ENCODE measurements at regions not wholly inside any gene's neighbourhood (a gene's known extent, or its start where the extent isn't known, plus 50 kb on each side); places are given as distances from the start of the nearest gene placed in this dataset.

DNA sequence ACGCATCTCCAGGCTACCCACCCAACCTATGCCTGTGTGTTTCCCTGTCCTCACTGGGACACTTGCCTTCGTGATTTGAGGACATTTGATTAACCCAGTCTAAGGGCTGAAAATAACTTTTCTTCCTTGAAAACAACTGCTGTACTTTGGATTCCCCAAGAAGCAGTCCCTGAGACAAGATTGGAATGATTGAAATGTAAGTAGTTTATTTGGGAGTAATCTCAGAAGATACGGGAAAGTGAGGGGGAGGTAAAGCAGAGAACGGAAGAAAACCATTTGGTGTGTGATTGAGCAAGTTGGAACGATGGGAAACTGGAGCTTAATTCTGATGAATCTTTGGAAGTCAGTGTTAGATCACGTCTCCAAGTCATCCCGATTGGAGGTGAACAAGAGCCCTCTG lies 143.8 kb upstream of the LMCD1 start:
- H3K4me3 Mint-ChIP-seq, result peak overlapping the region in 1 of 2 donors; percentile 58
- peaks cover 21% of the 10 kb centered on the region for H3K4me1 Mint-ChIP-seq (ENCODE audit: low read depth)
- H3K9me3 Mint-ChIP-seq, result peaks cover 15 to 23% of the 10 kb centered on the region in 2 donors
- DNase-seq, result no peak
- ATAC-seq (replicated peaks in 1 of 2), result no peak
- peak overlapping the region; percentile 43 for H3K27ac Mint-ChIP-seq
- H3K36me3 Mint-ChIP-seq (ENCODE audit: insufficient read depth in 2 of 2), result peaks cover 11 to 21% of the 10 kb centered on the region in 2 donors
- H3K27me3 Mint-ChIP-seq (ENCODE audit: low read depth), result no peaks in the 10 kb centered on the region

DNA sequence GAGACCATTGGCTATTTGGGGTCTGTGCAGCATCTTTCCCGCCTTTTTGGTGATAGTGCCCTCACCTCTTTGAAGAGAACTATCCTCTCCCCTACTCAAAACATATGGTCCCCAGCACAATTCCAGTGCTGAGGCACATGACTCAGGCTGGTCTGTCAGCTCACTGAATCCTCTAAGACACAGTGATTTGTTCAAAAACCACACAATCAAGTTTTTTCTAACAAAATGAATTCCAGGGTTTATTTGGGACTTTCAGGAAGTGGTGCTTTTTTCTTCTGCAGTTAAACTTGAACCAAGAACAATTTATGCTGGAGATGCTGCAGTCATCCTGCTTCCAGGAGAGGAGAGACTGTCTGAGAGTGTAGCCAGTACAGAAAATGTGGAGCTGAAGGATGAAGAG lies 142.5 kb upstream of the LMCD1 start:
- Mint-ChIP-seq H3K36me3 (ENCODE audit: insufficient read depth in 2 of 2) (peaks cover 11 to 20% of the 10 kb centered on the region in 2 donors), H3K27me3 (ENCODE audit: low read depth) (no peaks in the 10 kb centered on the region), H3K27ac (no peak overlapping the region), H3K4me3 (no peak overlapping the region), H3K9me3 (peaks cover 15 to 20% of the 10 kb centered on the region in 2 donors), H3K4me1 (ENCODE audit: low read depth) (peaks cover 21% of the 10 kb centered on the region)
- no peak for DNase-seq
- ATAC-seq (replicated peaks in 1 of 2), result no peak

- no peak for ATAC-seq (replicated peaks in 1 of 2)
- Mint-ChIP-seq H3K4me3 (no peak overlapping the region), H3K36me3 (ENCODE audit: insufficient read depth in 2 of 2) (peaks cover 4 to 13% of the 10 kb centered on the region in 2 donors), H3K4me1 (ENCODE audit: low read depth) (peaks cover under 1% of the 10 kb centered on the region), H3K27me3 (ENCODE audit: low read depth) (no peaks in the 10 kb centered on the region), H3K27ac (no peak overlapping the region), H3K9me3 (peaks cover 10 to 13% of the 10 kb centered on the region in 2 donors)
- no peak for DNase-seq
These were observed 138.4 kb upstream of the LMCD1 start for GRCh38 chr3:8363200-8363599.

DNA sequence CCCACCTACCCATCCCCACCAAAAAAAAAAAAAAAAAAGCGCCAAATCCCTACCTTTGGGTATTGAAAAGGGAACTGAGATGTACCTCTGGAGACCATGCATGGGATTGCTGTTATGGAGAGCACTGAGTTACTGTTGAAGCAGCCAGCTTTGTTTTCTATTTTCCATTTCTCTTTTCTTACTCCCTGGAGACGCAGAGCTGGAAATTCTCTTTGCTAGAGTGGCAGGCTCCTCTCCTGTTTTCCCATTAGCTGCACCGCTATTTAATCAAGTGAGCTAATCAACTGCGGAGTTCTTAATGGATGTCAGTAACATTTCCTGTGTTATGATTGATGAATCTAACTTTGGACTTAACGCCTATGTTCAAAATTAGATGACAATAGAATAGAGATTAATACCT lies 136.1 kb upstream of the LMCD1 start:
- Mint-ChIP-seq H3K27me3 (ENCODE audit: low read depth) (no peaks in the 10 kb centered on the region), H3K4me3 (no peak overlapping the region), H3K4me1 (ENCODE audit: low read depth) (no peaks in the 10 kb centered on the region), H3K9me3 (peaks cover 9 to 10% of the 10 kb centered on the region in 2 donors), H3K27ac (no peak overlapping the region), H3K36me3 (ENCODE audit: insufficient read depth in 2 of 2) (peaks cover 4 to 8% of the 10 kb centered on the region in 2 donors)
- DNase-seq, result no peak
- ATAC-seq (replicated peaks in 1 of 2), result no peak

GRCh38 chr3:8366219-8366810 lies 135.3 kb upstream of the LMCD1 start:
- ATAC-seq (replicated peaks in 1 of 2) (no peak), DNase-seq (no peak)
- no peak overlapping the region for H3K27ac Mint-ChIP-seq
- peaks cover 0 to 4% of the 10 kb centered on the region in 2 donors for H3K36me3 Mint-ChIP-seq (ENCODE audit: insufficient read depth in 2 of 2)
- H3K4me3 Mint-ChIP-seq, result no peak overlapping the region
- H3K4me1 Mint-ChIP-seq (ENCODE audit: low read depth), result no peaks in the 10 kb centered on the region
- no peaks in the 10 kb centered on the region for H3K27me3 Mint-ChIP-seq (ENCODE audit: low read depth)
- peaks cover 4% of the 10 kb centered on the region in 2 donors for H3K9me3 Mint-ChIP-seq

DNA sequence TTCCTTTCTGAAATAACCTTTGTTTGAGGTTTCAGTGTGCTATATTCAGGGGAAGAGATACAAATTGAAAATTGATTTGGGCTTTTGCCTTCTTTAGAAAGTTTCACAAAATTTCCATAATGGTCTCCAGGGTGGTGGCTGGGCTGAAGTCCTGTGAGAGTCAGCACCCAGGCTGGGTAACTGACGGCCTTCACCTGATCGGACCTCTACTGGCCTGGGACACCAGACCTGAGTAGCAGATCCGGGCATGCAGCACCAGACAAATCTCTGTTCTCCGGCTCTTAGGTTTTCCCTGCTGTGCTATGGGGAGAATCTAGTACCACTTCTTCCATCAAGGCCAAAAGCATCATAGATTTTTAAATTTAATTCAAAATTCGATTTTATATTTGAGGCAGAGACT lies 133.0 kb upstream of the LMCD1 start:
- Mint-ChIP-seq H3K36me3 (ENCODE audit: insufficient read depth in 2 of 2) (no peaks in the 10 kb centered on the region), H3K4me1 (ENCODE audit: low read depth) (no peaks in the 10 kb centered on the region), H3K4me3 (no peak overlapping the region), H3K27me3 (ENCODE audit: low read depth) (no peaks in the 10 kb centered on the region), H3K9me3 (peaks cover 0 to 4% of the 10 kb centered on the region in 2 donors), H3K27ac (no peak overlapping the region)
- DNase-seq (no peak), ATAC-seq (replicated peaks in 1 of 2) (no peak)

DNA sequence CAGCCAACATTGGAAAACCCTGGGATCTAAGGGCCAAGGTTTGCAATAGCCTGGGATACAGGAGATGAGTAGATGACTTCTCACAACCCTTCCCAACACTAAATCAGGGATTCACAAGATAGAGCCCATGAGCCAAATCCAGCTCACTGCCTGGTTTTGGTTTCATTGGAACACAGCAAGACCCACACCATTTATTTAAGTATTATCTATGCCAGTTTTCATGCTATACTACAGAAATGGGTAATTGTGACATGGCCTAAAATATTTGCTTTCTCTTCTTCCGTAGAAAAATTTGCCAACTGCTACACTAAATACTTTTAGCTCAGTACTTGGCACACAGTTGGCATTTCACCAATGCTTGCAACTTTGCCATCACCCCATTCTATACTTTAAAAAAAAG lies 132.0 kb upstream of the LMCD1 start:
- ATAC-seq (replicated peaks in 1 of 2) (no peak), DNase-seq (no peak)
- H3K9me3 Mint-ChIP-seq, result peaks cover 0 to 4% of the 10 kb centered on the region in 2 donors
- peaks cover 0 to under 1% of the 10 kb centered on the region in 2 donors for H3K36me3 Mint-ChIP-seq (ENCODE audit: insufficient read depth in 2 of 2)
- H3K4me3 Mint-ChIP-seq, result no peak overlapping the region
- H3K27me3 Mint-ChIP-seq (ENCODE audit: low read depth), result no peaks in the 10 kb centered on the region
- H3K27ac Mint-ChIP-seq, result no peak overlapping the region
- H3K4me1 Mint-ChIP-seq (ENCODE audit: low read depth), result no peaks in the 10 kb centered on the region

GRCh38 chr3:8371085-8371551 lies 130.5 kb upstream of the LMCD1 start:
- H3K4me3 Mint-ChIP-seq, result no peak overlapping the region
- H3K27me3 Mint-ChIP-seq (ENCODE audit: low read depth), result no peaks in the 10 kb centered on the region
- H3K4me1 Mint-ChIP-seq (ENCODE audit: low read depth), result no peaks in the 10 kb centered on the region
- peaks cover 0 to 2% of the 10 kb centered on the region in 2 donors for H3K36me3 Mint-ChIP-seq (ENCODE audit: insufficient read depth in 2 of 2)
- DNase-seq (no peak), ATAC-seq (replicated peaks in 1 of 2) (peak in 1 of 2 donors; percentile 64)
- peaks cover 4 to 6% of the 10 kb centered on the region in 2 donors for H3K9me3 Mint-ChIP-seq
- no peak overlapping the region for H3K27ac Mint-ChIP-seq

DNA sequence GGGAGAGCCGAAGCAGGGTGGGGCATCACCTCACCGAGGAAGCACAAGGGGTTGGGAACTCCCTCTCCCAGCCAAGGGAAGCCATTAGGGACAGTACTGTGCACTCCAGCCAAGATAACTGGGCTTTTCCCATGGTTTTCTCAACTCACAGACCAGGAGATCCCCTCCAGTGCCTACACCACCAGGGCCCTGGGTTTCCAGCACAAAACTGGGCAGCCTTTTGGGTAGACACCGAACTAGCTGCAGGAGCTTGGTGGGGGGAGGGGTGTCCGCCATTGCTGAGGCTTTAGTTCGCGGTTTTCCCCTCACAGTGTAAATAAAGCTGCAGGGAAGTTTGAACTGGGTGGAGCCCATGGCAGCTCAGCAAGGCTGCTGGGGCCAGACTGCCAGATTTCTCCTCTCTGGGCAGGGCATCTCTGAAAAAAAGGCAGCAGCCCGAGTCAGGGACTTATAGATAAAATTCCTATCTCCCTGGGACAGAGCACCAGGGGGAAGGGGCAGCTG lies 129.6 kb upstream of the LMCD1 start:
- DNase-seq (no peak), ATAC-seq (replicated peaks in 1 of 2) (no peak)
- Mint-ChIP-seq H3K27ac (no peak overlapping the region), H3K27me3 (ENCODE audit: low read depth) (no peaks in the 10 kb centered on the region), H3K9me3 (peaks cover 7 to 10% of the 10 kb centered on the region in 2 donors), H3K4me3 (no peak overlapping the region), H3K4me1 (ENCODE audit: low read depth) (no peaks in the 10 kb centered on the region), H3K36me3 (ENCODE audit: insufficient read depth in 2 of 2) (peaks cover 0 to 2% of the 10 kb centered on the region in 2 donors)

DNA sequence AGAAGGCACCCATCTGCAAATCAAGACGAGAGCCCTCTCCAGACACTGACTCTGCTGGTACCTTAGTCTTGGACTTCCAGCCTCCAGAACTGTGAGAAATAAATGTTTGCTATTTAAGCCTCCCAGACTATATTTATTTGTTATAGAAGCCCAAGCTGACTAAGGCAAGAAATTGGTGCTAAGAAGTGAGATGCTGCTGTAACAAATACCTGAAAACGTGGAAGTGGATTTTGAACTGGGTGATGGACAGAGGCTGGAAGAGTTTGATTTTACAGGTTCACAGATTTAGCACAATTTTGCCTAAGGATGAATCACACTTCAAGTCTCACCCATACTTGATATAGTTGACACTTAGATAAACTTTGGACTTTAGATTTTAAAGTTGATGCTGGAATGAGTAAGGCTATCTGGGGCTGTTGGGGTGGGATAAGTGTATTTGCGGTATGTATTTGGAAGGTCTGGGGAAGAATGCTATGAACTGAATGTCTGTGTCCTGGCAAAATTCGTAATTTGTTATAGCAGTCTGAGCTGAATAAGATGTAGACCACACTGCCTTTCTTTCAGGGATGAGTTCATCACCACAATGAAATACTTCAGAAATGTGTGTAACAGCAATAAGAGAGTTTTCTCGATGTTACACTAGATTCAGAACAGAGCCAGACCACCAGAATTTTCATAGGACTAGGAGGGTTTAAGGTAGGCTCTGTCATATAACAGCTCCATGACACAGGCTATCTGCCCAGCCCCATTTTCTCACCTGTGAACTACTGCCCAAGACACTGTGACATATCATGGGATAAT lies 120.5 kb upstream of the LMCD1 start:
- H3K27ac Mint-ChIP-seq, result no peak overlapping the region
- no peaks in the 10 kb centered on the region for H3K27me3 Mint-ChIP-seq (ENCODE audit: low read depth)
- peaks cover 1 to 7% of the 10 kb centered on the region in 2 donors for H3K9me3 Mint-ChIP-seq

GRCh38 chr3:8385848-8386620 lies 115.6 kb upstream of the LMCD1 start:
- Mint-ChIP-seq H3K4me1 (ENCODE audit: low read depth) (no peaks in the 10 kb centered on the region), H3K27ac (peak overlapping the region; percentile 21), H3K36me3 (ENCODE audit: insufficient read depth in 2 of 2) (no peaks in the 10 kb centered on the region), H3K27me3 (ENCODE audit: low read depth) (no peaks in the 10 kb centered on the region), H3K9me3 (peaks cover 0 to 2% of the 10 kb centered on the region in 2 donors), H3K4me3 (no peak overlapping the region)
- no peak for DNase-seq
- no peak for ATAC-seq (replicated peaks in 1 of 2)

More for the DNA sequence above, 120.5 kb upstream of the LMCD1 start:
- ATAC-seq (replicated peaks in 1 of 2), result peak in 1 of 2 donors; percentile 52
- H3K4me3 Mint-ChIP-seq, result no peak overlapping the region
- no peaks in the 10 kb centered on the region for H3K4me1 Mint-ChIP-seq (ENCODE audit: low read depth)
- no peaks in the 10 kb centered on the region for H3K36me3 Mint-ChIP-seq (ENCODE audit: insufficient read depth in 2 of 2)
- DNase-seq, result no peak

- Mint-ChIP-seq H3K4me3 (no peak overlapping the region), H3K4me1 (ENCODE audit: low read depth) (no peaks in the 10 kb centered on the region), H3K27ac (no peak overlapping the region), H3K9me3 (peaks cover 0 to 2% of the 10 kb centered on the region in 2 donors), H3K36me3 (ENCODE audit: insufficient read depth in 2 of 2) (no peaks in the 10 kb centered on the region), H3K27me3 (ENCODE audit: low read depth) (no peaks in the 10 kb centered on the region)
- ATAC-seq (replicated peaks in 1 of 2) (no peak), DNase-seq (no peak)
These were observed 114.1 kb upstream of the LMCD1 start for GRCh38 chr3:8387571-8387970.

DNA sequence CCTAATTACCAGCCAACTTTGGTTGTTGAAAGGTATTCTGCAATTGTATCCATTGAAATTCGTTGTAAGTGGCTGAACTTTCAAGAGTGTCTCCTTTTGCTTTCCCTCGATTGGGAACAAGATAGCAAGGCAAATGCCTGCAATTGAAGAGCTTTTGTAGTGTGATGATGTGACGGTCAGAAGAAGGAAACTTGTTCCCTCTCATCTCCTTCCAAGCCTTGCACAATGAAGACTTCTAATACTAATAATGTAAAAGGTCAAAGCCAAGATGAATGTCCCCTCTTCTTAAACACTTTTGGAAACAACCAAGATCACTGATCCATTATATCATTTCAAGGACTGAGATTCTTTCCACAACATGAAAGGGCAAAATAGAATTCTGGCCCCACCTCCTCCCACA lies 101.9 kb upstream of the LMCD1 start:
- no peaks in the 10 kb centered on the region for H3K36me3 Mint-ChIP-seq (ENCODE audit: insufficient read depth in 2 of 2)
- peaks cover 0 to 3% of the 10 kb centered on the region in 2 donors for H3K9me3 Mint-ChIP-seq
- H3K4me3 Mint-ChIP-seq, result no peak overlapping the region
- ATAC-seq (replicated peaks in 1 of 2), result no peak
- no peaks in the 10 kb centered on the region for H3K27me3 Mint-ChIP-seq (ENCODE audit: low read depth)
- H3K4me1 Mint-ChIP-seq (ENCODE audit: low read depth), result no peaks in the 10 kb centered on the region
- DNase-seq, result no peak
- H3K27ac Mint-ChIP-seq, result no peak overlapping the region

Data from activated T-cell treated with anti-CD3 and anti-CD28 coated beads, Interleukin-2, amount 50 U/mL, for 72 hours (primary cell).